ENCODE measurements at regions not wholly inside any gene's neighbourhood (a gene's known extent, or its start where the extent isn't known, plus 50 kb on each side); places are given as distances from the start of the nearest gene placed in this dataset.
A peak's percentile ranks its signal among the peaks of the same experiment; 100 is the strongest.

DNA sequence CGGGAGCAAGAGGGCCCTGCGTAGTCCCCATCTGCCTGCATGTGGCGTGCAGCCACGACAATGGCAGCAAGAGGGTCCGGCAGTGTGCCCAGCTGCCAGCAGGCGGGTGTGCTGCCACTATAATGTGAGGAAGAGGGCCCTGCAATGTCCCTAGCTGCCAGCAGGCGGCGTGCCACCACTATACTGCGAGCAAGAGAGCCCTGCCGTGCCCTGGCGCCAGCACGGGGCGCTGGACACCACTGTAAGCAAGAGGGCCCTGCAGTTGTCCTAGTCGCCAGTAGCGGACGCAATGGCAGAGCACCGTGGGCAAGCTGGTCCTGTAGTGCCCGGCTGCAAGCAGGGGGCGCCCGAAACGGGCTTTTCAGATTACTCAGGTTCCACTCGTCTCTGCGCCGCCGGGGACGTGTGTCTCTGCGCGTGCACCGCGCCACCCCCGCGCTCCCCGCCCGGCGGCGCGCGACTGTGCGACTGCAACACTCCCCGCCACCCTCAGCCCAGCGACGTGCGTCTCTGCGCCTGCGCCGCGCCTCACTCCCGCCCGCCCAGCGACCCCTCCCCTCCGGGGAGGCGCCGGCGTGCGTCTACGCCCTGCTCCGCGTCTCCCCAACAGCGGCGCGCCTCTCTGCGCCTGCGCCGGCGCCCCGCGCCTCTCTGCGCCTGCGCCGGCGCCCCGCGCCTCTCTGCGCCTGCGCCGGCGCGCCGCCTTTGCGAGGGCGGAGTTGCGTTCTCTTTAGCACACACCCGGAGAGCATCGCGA is 159.4 kb upstream of the FRG2B start:
- TF ChIP-seq, protein P1, sequence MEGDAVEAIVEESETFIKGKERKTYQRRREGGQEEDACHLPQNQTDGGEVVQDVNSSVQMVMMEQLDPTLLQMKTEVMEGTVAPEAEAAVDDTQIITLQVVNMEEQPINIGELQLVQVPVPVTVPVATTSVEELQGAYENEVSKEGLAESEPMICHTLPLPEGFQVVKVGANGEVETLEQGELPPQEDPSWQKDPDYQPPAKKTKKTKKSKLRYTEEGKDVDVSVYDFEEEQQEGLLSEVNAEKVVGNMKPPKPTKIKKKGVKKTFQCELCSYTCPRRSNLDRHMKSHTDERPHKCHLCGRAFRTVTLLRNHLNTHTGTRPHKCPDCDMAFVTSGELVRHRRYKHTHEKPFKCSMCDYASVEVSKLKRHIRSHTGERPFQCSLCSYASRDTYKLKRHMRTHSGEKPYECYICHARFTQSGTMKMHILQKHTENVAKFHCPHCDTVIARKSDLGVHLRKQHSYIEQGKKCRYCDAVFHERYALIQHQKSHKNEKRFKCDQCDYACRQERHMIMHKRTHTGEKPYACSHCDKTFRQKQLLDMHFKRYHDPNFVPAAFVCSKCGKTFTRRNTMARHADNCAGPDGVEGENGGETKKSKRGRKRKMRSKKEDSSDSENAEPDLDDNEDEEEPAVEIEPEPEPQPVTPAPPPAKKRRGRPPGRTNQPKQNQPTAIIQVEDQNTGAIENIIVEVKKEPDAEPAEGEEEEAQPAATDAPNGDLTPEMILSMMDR (IDR thresholded peaks at IDR 0.05): 0 out of 2 replicates have a peak, but pooled peaks have one; percentile 36
